ENCODE measurements at regions not wholly inside any gene's neighbourhood (a gene's known extent, or its start where the extent isn't known, plus 50 kb on each side); places are given as distances from the start of the nearest gene placed in this dataset.

DNA sequence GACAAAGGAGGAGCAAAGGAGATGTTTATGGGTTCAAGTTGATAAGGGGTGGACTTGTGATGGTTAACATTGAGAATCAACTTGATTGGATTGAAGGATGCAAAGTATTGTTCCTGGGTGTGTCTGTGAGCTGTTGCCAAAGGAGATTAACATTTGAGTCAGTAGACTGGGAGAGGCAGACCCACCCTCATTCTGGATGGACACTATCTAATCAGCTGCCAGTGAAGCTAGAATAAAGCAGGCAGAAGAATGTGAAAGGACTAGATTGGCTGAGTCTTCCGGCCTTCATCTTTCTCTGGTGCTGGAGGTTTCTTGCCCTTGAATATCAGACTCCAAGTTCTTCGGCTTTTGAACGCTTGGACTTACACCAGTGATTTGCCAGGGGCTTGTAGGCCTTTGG lies 98.7 kb upstream of the DAB1 start:
- Histone ChIP-seq H3K36me3 (no peaks in the 10 kb centered on the region), H3K4me3 (no peak overlapping the region), H3K27me3 (no peaks in the 10 kb centered on the region), H3K9me3 (no peaks in the 10 kb centered on the region), H3K4me1 (no peaks in the 10 kb centered on the region), H3K27ac (no peak overlapping the region)
- no peak for DNase-seq
- TF ChIP-seq, protein P1, sequence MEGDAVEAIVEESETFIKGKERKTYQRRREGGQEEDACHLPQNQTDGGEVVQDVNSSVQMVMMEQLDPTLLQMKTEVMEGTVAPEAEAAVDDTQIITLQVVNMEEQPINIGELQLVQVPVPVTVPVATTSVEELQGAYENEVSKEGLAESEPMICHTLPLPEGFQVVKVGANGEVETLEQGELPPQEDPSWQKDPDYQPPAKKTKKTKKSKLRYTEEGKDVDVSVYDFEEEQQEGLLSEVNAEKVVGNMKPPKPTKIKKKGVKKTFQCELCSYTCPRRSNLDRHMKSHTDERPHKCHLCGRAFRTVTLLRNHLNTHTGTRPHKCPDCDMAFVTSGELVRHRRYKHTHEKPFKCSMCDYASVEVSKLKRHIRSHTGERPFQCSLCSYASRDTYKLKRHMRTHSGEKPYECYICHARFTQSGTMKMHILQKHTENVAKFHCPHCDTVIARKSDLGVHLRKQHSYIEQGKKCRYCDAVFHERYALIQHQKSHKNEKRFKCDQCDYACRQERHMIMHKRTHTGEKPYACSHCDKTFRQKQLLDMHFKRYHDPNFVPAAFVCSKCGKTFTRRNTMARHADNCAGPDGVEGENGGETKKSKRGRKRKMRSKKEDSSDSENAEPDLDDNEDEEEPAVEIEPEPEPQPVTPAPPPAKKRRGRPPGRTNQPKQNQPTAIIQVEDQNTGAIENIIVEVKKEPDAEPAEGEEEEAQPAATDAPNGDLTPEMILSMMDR (IDR thresholded peaks at IDR 0.05), result no peak
- no peak for TF ChIP-seq POLR2A (IDR thresholded peaks at IDR 0.05)

GRCh38 chr1:57520743-57521515 lies 97.1 kb upstream of the DAB1 start:
- no peaks in the 10 kb centered on the region for H3K4me1 ChIP-seq
- no peak for DNase-seq
- no peaks in the 10 kb centered on the region for H3K36me3 ChIP-seq
- TF ChIP-seq, protein P1 (IDR thresholded peaks at IDR 0.05), result no peak
- no peak for TF ChIP-seq POLR2A (IDR thresholded peaks at IDR 0.05)
- H3K27ac ChIP-seq, result no peak overlapping the region
- H3K9me3 ChIP-seq, result no peaks in the 10 kb centered on the region
- H3K27me3 ChIP-seq, result no peaks in the 10 kb centered on the region
- no peak overlapping the region for H3K4me3 ChIP-seq

DNA sequence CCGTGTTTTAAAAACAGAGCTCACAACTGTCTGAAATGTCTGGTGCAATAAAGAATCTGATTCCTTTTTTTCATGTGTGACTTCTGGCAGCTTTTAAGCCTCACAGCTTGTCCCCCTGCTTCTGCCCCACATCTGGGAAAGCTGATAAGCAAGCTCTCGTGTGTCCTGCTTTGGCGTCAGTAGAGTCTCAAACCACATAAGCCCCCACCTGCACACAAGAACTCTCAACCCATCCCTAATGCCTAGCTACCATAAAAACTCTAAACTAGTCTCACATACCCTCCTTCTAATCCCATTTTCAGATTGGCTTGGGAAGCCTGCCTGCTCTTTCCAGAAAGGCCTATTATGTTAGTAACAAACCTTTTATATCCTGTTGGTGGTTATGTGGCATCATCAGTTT lies 94.6 kb upstream of the DAB1 start:
- no peaks in the 10 kb centered on the region for H3K27me3 ChIP-seq
- TF ChIP-seq, protein P1 (IDR thresholded peaks at IDR 0.05), result no peak
- H3K4me1 ChIP-seq, result no peaks in the 10 kb centered on the region
- no peaks in the 10 kb centered on the region for H3K9me3 ChIP-seq
- no peak for DNase-seq
- no peak overlapping the region for H3K27ac ChIP-seq
- no peak overlapping the region for H3K4me3 ChIP-seq
- no peaks in the 10 kb centered on the region for H3K36me3 ChIP-seq

GRCh38 chr1:57517587-57518374 lies 93.9 kb upstream of the DAB1 start:
- DNase-seq, result no peak
- Histone ChIP-seq H3K27ac (no peak overlapping the region), H3K4me1 (no peaks in the 10 kb centered on the region)

DNA sequence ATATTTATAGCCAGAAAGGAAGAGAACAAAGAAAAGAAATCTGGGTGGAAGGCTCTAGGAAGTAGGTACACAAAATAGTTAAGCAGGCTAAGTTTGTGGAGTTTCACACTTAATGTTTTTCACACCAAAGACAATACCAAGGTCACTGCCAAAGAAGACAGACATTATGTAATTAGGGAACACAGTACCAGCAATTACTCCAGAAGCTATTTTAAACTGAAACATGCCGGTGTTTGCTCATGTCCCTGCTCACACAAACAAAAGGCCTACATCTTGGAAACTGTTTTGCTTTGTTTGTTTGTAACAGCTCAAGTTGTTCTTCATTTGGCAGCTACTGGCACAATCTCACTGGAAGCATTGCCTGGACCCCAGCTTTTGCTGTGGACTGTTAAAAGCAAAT lies 88.5 kb upstream of the DAB1 start:
- no peak for TF ChIP-seq POLR2A (IDR thresholded peaks at IDR 0.05)
- TF ChIP-seq, protein P1 (IDR thresholded peaks at IDR 0.05), result no peak
- no peaks in the 10 kb centered on the region for H3K9me3 ChIP-seq
- no peak overlapping the region for H3K4me3 ChIP-seq
- no peaks in the 10 kb centered on the region for H3K4me1 ChIP-seq
- DNase-seq, result no peak
- H3K27me3 ChIP-seq, result no peaks in the 10 kb centered on the region
- no peak overlapping the region for H3K27ac ChIP-seq
- no peaks in the 10 kb centered on the region for H3K36me3 ChIP-seq

More at GRCh38 chr1:57517587-57518374, 93.9 kb upstream of the DAB1 start:
- no peaks in the 10 kb centered on the region for H3K9me3 ChIP-seq
- H3K27me3 ChIP-seq, result no peaks in the 10 kb centered on the region
- TF ChIP-seq POLR2A (IDR thresholded peaks at IDR 0.05), result no peak
- TF ChIP-seq, protein P1 (IDR thresholded peaks at IDR 0.05), result no peak
- no peak overlapping the region for H3K4me3 ChIP-seq
- H3K36me3 ChIP-seq, result no peaks in the 10 kb centered on the region

Data from Peyer's patch (tissue), 4 donors.